Sigmoid colon (tissue), 6 donors: ENCODE measurements at regions not wholly inside any gene's neighbourhood (a gene's known extent, or its start where the extent isn't known, plus 50 kb on each side); places are given as distances from the start of the nearest gene placed in this dataset.
"Not testable (repeated sequence)": the region's sequence is repeated elsewhere in the genome, so short reads cannot be mapped to it uniquely, and the experiment has no call there.

Experiments
- DNase-seq: peaks from one replicate; pipeline ENCODE4 v3.0.0-alpha.2; 2019
- H3K27ac ChIP-seq, 4 donors: fragments of 200-600 bp; sonication (generic); one replicate each; pipeline ENCODE4 v1.5.1; 2016 to 2019; ENCODE audit warnings: mild to moderate bottlenecking in 1 of 4
- H3K27me3 ChIP-seq, 3 donors: fragments of 200-600 bp; sonication (generic); one replicate each; pipeline ENCODE4 v1.5.1; 2019; ENCODE audit warnings: mild to moderate bottlenecking in 1 of 3
- H3K36me3 ChIP-seq, 4 donors: fragments of 200-600 bp; sonication (generic); one replicate each; pipeline ENCODE4 v1.5.1; 2016 to 2019
- H3K4me1 ChIP-seq, 4 donors: fragments of 200-600 bp; sonication (generic); one replicate each; pipeline ENCODE4 v1.5.1; 2017 to 2019
- H3K4me3 ChIP-seq, 4 donors: fragments of 200-600 bp; sonication (generic); one replicate each; pipeline ENCODE4 v1.5.1; 2017 to 2019; ENCODE audit warnings: mild to moderate bottlenecking in 2 of 4, moderate library complexity in 1 of 4
- H3K9me3 ChIP-seq, 4 donors: fragments of 200-600 bp in 3 of 4; sonication (generic) in 3 of 4; one replicate each; pipeline versions ENCODE4 v1.5.1 to v1.6.1; 2013 to 2019
- CTCF ChIP-seq, 4 experiments: fragments of 450-650 bp in 3 of 4; fragments of 200-600 bp in 1 of 4; IDR thresholded peaks; one replicate each; pipeline ENCODE4 v1.5.1; 2016 to 2019; ENCODE audit warnings: antibody characterized with exemption in 4 of 4, mild to moderate bottlenecking in 3 of 4, moderate library complexity in 2 of 4
- EP300 ChIP-seq, 4 donors: sonication (generic); formaldehyde crosslinking; IDR thresholded peaks; one replicate each; pipeline ENCODE4 v1.6.1; 2017; ENCODE audit warnings: antibody characterized with exemption in 4 of 4
- POLR2A ChIP-seq, 2 donors: fragments of 450-650 bp; IDR thresholded peaks; one replicate each; pipeline ENCODE4 v1.6.1; 2016; ENCODE audit warnings: antibody characterized with exemption in 2 of 2, mild to moderate bottlenecking in 2 of 2, moderate library complexity in 2 of 2
- POLR2AphosphoS5 ChIP-seq, 4 donors: sonication (generic); formaldehyde crosslinking; IDR thresholded peaks; one replicate each; pipeline ENCODE4 v1.6.1; 2017; ENCODE audit warnings: antibody characterized with exemption in 4 of 4
- WGBS, 2 donors: extraction: QIAGEN DNeasy Blood & Tissue Kit; methylation state at CpG; one replicate each; pipeline ENCODE4 v1.1.7; 2013; 5-methylcytosine and 5-hydroxymethylcytosine counted together
- intact Hi-C: fragments of 100-400 bp; cut with DNase I; formaldehyde crosslinking; loops from one replicate; pipeline ENCODE4 v1.15.1; 2023
- donor health status: healthy with polysubstance abuse.
- donor health status: healthy.

GRCh38 chr7:55743454-55743717 is 119.2 kb downstream of the SEPTIN14 start:
- H3K27ac ChIP-seq, H3K9me3 ChIP-seq, H3K4me1 ChIP-seq, DNase-seq, intact Hi-C loops, H3K36me3 ChIP-seq, H3K4me3 ChIP-seq, H3K27me3 ChIP-seq: not testable (repeated sequence)
- 91 to 94% methylated on average over 12 of the region's 12 CpGs for WGBS, 2 donors

- DNase-seq, H3K4me1 ChIP-seq, H3K27me3 ChIP-seq, H3K4me3 ChIP-seq, intact Hi-C loops, H3K36me3 ChIP-seq, H3K9me3 ChIP-seq, H3K27ac ChIP-seq: not testable (repeated sequence)
- WGBS, 2 donors = 94 to 97% methylated on average over 37 of the region's 37 CpGs
Observed at GRCh38 chr7:55742651-55743453, 119.7 kb downstream of the SEPTIN14 start.

GRCh38 chr7:55741721-55742631 is 120.6 kb downstream of the SEPTIN14 start:
- H3K4me1 ChIP-seq, H3K9me3 ChIP-seq, H3K4me3 ChIP-seq, H3K27me3 ChIP-seq, intact Hi-C loops, DNase-seq, H3K27ac ChIP-seq, H3K36me3 ChIP-seq: not testable (repeated sequence)
- WGBS, 2 donors = 93 to 94% methylated on average over 47 of the region's 47 CpGs

- not testable (repeated sequence) for H3K9me3 ChIP-seq
Observed at GRCh38 chr7:55740633-55741250, 121.8 kb downstream of the SEPTIN14 start.

GRCh38 chr7:55740053-55740452 is 122.5 kb downstream of the SEPTIN14 start:
- WGBS, 2 donors = 81 to 83% methylated on average over 6 of the region's 8 CpGs
- H3K4me1 ChIP-seq, intact Hi-C loops, H3K27ac ChIP-seq, DNase-seq, H3K27me3 ChIP-seq, H3K9me3 ChIP-seq, H3K36me3 ChIP-seq, H3K4me3 ChIP-seq: not testable (repeated sequence)

More at GRCh38 chr7:55740633-55741250, 121.8 kb downstream of the SEPTIN14 start:
- 91 to 93% methylated on average over 27 of the region's 27 CpGs for WGBS, 2 donors
- intact Hi-C loops, H3K27me3 ChIP-seq, H3K4me3 ChIP-seq, DNase-seq, H3K4me1 ChIP-seq, H3K36me3 ChIP-seq, H3K27ac ChIP-seq: not testable (repeated sequence)

GRCh38 chr7:55736641-55737221 is 125.8 kb downstream of the SEPTIN14 start:
- H3K27me3 ChIP-seq, H3K36me3 ChIP-seq, intact Hi-C loops, H3K4me1 ChIP-seq, H3K4me3 ChIP-seq, H3K27ac ChIP-seq, H3K9me3 ChIP-seq, DNase-seq: not testable (repeated sequence)
- WGBS, 2 donors = 77 to 80% methylated on average over 11 of the region's 11 CpGs

- WGBS, 2 donors = 33 to 56% methylated on average over 8 of the region's 8 CpGs
- no peaks in the 10 kb centered on the region for H3K27me3 ChIP-seq
- no peak for TF ChIP-seq CTCF (IDR thresholded peaks at IDR 0.05)
- no peak for TF ChIP-seq EP300 (IDR thresholded peaks at IDR 0.05)
- TF ChIP-seq POLR2A (IDR thresholded peaks at IDR 0.05) = no peak
- no peak for TF ChIP-seq POLR2AphosphoS5 (IDR thresholded peaks at IDR 0.05)
- H3K36me3 ChIP-seq = no peaks in the 10 kb centered on the region
- H3K4me1 ChIP-seq = no peaks in the 10 kb centered on the region
- no peaks in the 10 kb centered on the region for H3K9me3 ChIP-seq
- H3K27ac ChIP-seq = no peak overlapping the region
- intact Hi-C loops = no loop called here
- H3K4me3 ChIP-seq = no peak overlapping the region
- no peak for DNase-seq
Observed at GRCh38 chr7:55733241-55734140, 129.1 kb downstream of the SEPTIN14 start.
